ENCODE measurements at regions not wholly inside any gene's neighbourhood (a gene's known extent, or its start where the extent isn't known, plus 50 kb on each side); places are given as distances from the start of the nearest gene placed in this dataset.

GRCh38 chr5:101176605-101177004 is 273.5 kb upstream of the ST8SIA4 start:
- H3K27me3 ChIP-seq (ENCODE audit: insufficient read depth, low read length, poor library complexity, severe bottlenecking) = no peaks in the 10 kb centered on the region
- H3K9me2 ChIP-seq (replicated peaks; ENCODE audit: low read depth, low read length) = no peaks in the 10 kb centered on the region
- no peaks in the 10 kb centered on the region for H3K36me3 ChIP-seq (ENCODE audit: insufficient read depth, low read length)
- no peak overlapping the region for H2AFZ ChIP-seq (ENCODE audit: low read length)
- no peak overlapping the region for H3K4me3 ChIP-seq (ENCODE audit: low read length, poor library complexity, severe bottlenecking)
- H3F3A ChIP-seq (ENCODE audit: low read depth) = no peaks in the 10 kb centered on the region
- no peak for TF ChIP-seq EZH2phosphoT487 (IDR thresholded peaks at IDR 0.05; ENCODE audit: borderline replicate concordance)
- TF ChIP-seq, protein P1, sequence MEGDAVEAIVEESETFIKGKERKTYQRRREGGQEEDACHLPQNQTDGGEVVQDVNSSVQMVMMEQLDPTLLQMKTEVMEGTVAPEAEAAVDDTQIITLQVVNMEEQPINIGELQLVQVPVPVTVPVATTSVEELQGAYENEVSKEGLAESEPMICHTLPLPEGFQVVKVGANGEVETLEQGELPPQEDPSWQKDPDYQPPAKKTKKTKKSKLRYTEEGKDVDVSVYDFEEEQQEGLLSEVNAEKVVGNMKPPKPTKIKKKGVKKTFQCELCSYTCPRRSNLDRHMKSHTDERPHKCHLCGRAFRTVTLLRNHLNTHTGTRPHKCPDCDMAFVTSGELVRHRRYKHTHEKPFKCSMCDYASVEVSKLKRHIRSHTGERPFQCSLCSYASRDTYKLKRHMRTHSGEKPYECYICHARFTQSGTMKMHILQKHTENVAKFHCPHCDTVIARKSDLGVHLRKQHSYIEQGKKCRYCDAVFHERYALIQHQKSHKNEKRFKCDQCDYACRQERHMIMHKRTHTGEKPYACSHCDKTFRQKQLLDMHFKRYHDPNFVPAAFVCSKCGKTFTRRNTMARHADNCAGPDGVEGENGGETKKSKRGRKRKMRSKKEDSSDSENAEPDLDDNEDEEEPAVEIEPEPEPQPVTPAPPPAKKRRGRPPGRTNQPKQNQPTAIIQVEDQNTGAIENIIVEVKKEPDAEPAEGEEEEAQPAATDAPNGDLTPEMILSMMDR (conservative IDR thresholded peaks at IDR 0.05; ENCODE audit: low read length) = no peak
- H4K20me1 ChIP-seq (ENCODE audit: insufficient read depth, low read length, poor library complexity, severe bottlenecking) = no peaks in the 10 kb centered on the region
- H3K4me2 ChIP-seq (ENCODE audit: low read depth, low read length, poor library complexity, severe bottlenecking) = no peak overlapping the region
- no peaks in the 10 kb centered on the region for H3K79me2 ChIP-seq (ENCODE audit: insufficient read depth, low read length)
- no peaks in the 10 kb centered on the region for H3K9me3 ChIP-seq (ENCODE audit: insufficient read depth, low read depth, low read length)
- H3K4me1 ChIP-seq (ENCODE audit: insufficient read depth, low read length, poor library complexity, severe bottlenecking) = no peaks in the 10 kb centered on the region
- H3K9ac ChIP-seq (ENCODE audit: low read depth, low read length, poor library complexity, severe bottlenecking) = no peak overlapping the region

DNA sequence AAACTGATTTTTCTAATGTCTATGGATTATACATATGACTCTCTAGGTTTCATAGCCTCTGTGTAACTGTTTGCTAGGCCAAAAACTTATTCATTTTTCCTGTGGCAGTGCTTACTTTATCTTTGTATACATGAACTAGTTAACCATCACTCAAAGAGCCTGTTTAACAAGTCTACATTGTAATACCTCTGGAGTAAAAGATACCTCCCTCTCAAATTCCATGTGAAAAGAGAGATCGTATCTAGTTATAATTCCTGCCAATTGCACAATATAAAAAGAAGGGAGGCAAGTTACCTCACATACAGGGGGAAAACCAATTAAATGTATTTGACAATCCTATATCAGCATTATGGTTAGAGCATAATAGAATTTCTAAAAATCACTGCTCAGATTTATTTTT is 271.9 kb upstream of the ST8SIA4 start:
- Histone ChIP-seq H3K4me1 (ENCODE audit: insufficient read depth, low read length, poor library complexity, severe bottlenecking) (no peaks in the 10 kb centered on the region), H4K20me1 (ENCODE audit: insufficient read depth, low read length, poor library complexity, severe bottlenecking) (no peaks in the 10 kb centered on the region), H3K27me3 (ENCODE audit: insufficient read depth, low read length, poor library complexity, severe bottlenecking) (no peaks in the 10 kb centered on the region), H3K9me3 (ENCODE audit: insufficient read depth, low read depth, low read length) (no peaks in the 10 kb centered on the region), H3K9ac (ENCODE audit: low read depth, low read length, poor library complexity, severe bottlenecking) (no peak overlapping the region), H3K79me2 (ENCODE audit: insufficient read depth, low read length) (no peaks in the 10 kb centered on the region), H3F3A (ENCODE audit: low read depth) (no peaks in the 10 kb centered on the region), H2AFZ (ENCODE audit: low read length) (no peak overlapping the region), H3K4me3 (ENCODE audit: low read length, poor library complexity, severe bottlenecking) (no peak overlapping the region), H3K4me2 (ENCODE audit: low read depth, low read length, poor library complexity, severe bottlenecking) (no peak overlapping the region), H3K36me3 (ENCODE audit: insufficient read depth, low read length) (no peaks in the 10 kb centered on the region), H3K9me2 (replicated peaks; ENCODE audit: low read depth, low read length) (no peaks in the 10 kb centered on the region)
- TF ChIP-seq, protein P1 (conservative IDR thresholded peaks at IDR 0.05; ENCODE audit: low read length) = no peak
- TF ChIP-seq EZH2phosphoT487 (IDR thresholded peaks at IDR 0.05; ENCODE audit: borderline replicate concordance) = no peak

DNA sequence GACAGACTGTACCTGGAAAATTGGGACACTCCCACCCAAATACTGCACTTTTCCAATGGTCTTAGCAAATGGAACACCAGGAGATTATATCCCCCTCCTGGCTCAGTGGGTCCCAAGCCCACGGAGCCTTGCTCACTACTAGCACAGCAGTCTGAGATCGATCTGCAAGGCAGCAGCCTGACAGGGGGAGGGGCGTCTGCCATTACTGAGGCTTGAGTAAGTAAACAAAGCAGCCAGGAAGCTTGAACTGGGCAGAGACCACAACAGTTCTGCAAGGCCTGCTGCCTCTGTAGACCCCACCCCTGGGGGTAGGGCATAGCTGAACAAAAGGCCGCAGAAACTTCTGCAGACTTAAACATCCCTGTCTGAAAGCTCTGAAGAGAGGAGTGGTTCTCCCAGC is 260.0 kb upstream of the ST8SIA4 start:
- no peak overlapping the region for H2AFZ ChIP-seq (ENCODE audit: low read length)
- no peaks in the 10 kb centered on the region for H3K36me3 ChIP-seq (ENCODE audit: insufficient read depth, low read length)
- no peaks in the 10 kb centered on the region for H3K9me2 ChIP-seq (replicated peaks; ENCODE audit: low read depth, low read length)
- H3K79me2 ChIP-seq (ENCODE audit: insufficient read depth, low read length) = no peaks in the 10 kb centered on the region
- TF ChIP-seq EZH2phosphoT487 (IDR thresholded peaks at IDR 0.05; ENCODE audit: borderline replicate concordance) = no peak
- TF ChIP-seq, protein P1 (conservative IDR thresholded peaks at IDR 0.05; ENCODE audit: low read length) = no peak
- no peaks in the 10 kb centered on the region for H3K27me3 ChIP-seq (ENCODE audit: insufficient read depth, low read length, poor library complexity, severe bottlenecking)
- H4K20me1 ChIP-seq (ENCODE audit: insufficient read depth, low read length, poor library complexity, severe bottlenecking) = no peaks in the 10 kb centered on the region
- no peak overlapping the region for H3K4me2 ChIP-seq (ENCODE audit: low read depth, low read length, poor library complexity, severe bottlenecking)
- no peak overlapping the region for H3K9ac ChIP-seq (ENCODE audit: low read depth, low read length, poor library complexity, severe bottlenecking)
- H3K9me3 ChIP-seq (ENCODE audit: insufficient read depth, low read depth, low read length) = no peaks in the 10 kb centered on the region
- H3K4me3 ChIP-seq (ENCODE audit: low read length, poor library complexity, severe bottlenecking) = no peak overlapping the region
- no peaks in the 10 kb centered on the region for H3F3A ChIP-seq (ENCODE audit: low read depth)
- no peaks in the 10 kb centered on the region for H3K4me1 ChIP-seq (ENCODE audit: insufficient read depth, low read length, poor library complexity, severe bottlenecking)
